ENCODE measurements at regions not wholly inside any gene's neighbourhood (a gene's known extent, or its start where the extent isn't known, plus 50 kb on each side); places are given as distances from the start of the nearest gene placed in this dataset.

GRCh38 chr9:694403-695154, 146.9 kb upstream of the DMRT1 start:
- Histone ChIP-seq H3K18ac (ENCODE audit: extremely low read depth, low read length) (no peak overlapping the region), H3K4me1 (replicated peaks in 1 of 4; ENCODE audit: control insufficient read depth in 3 of 4, insufficient read depth in 4 of 4, low read length in 3 of 4) (peaks cover 2 to 18% (median 13%) of the 10 kb centered on the region in 4 experiments; a peak in 5 of 7 replicates), H3K9ac (replicated peaks in 1 of 4; ENCODE audit: extremely low read depth in 1 of 4, low read depth in 3 of 4, low read length in 3 of 4) (no peak overlapping the region), H4K5ac (ENCODE audit: insufficient read length, low read depth, low read length) (no peak overlapping the region), H3K4me2 (ENCODE audit: insufficient read depth in 1 of 2, low read depth in 2 of 2, low read length in 2 of 2) (no peak overlapping the region), H3K4me3 (ENCODE audit: extremely low read depth in 1 of 4, insufficient read depth in 2 of 4, low read depth in 3 of 4, low read length in 4 of 4) (no peak overlapping the region), H3K36me3 (ENCODE audit: control insufficient read depth in 2 of 4, insufficient read depth in 4 of 4, low read length in 3 of 4) (no peaks in the 10 kb centered on the region), H3K9me3 (ENCODE audit: insufficient read depth in 2 of 2, low read depth in 1 of 2, low read length in 1 of 2) (no peaks in the 10 kb centered on the region), H3K14ac (ENCODE audit: insufficient read length) (no peak overlapping the region), H3K79me1 (ENCODE audit: low read depth, low read length) (no peaks in the 10 kb centered on the region), H3K4ac (replicated peaks; ENCODE audit: insufficient read length, low read depth, low read length) (no peak overlapping the region), H4K91ac (replicated peaks; ENCODE audit: insufficient read length, low read length) (no peak overlapping the region), H2AK5ac (ENCODE audit: low read depth, low read length) (no peak overlapping the region), H3K27me3 (replicated peaks in 1 of 4; ENCODE audit: control insufficient read depth in 3 of 4, extremely low read depth in 1 of 4, insufficient read depth in 3 of 4, low read length in 3 of 4) (no peaks in the 10 kb centered on the region), H2BK15ac (ENCODE audit: low read length) (no peak overlapping the region), H3K23me2 (ENCODE audit: low read depth, low read length) (no peaks in the 10 kb centered on the region), H2AFZ (ENCODE audit: low read length) (no peak overlapping the region), H3K79me2 (ENCODE audit: control insufficient read depth in 1 of 2, insufficient read depth in 2 of 2, low read length in 2 of 2) (no peaks in the 10 kb centered on the region), H3K56ac (replicated peaks; ENCODE audit: insufficient read length, low read depth, low read length) (no peak overlapping the region), H4K20me1 (replicated peaks in 1 of 2; ENCODE audit: control insufficient read depth in 1 of 2, insufficient read depth in 2 of 2, low read length in 2 of 2) (no peaks in the 10 kb centered on the region), H4K8ac (ENCODE audit: extremely low read depth, insufficient read depth, low read length) (no peak overlapping the region), H2BK12ac (ENCODE audit: low read depth, low read length) (no peak overlapping the region), H3K23ac (ENCODE audit: insufficient read length) (no peak overlapping the region), H2BK20ac (ENCODE audit: low read length) (no peak overlapping the region), H2BK120ac (replicated peaks; ENCODE audit: low read depth, low read length) (no peak overlapping the region), H3K27ac (ENCODE audit: low read depth, low read length) (no peak overlapping the region; the same call in 1 of the 2 replicates), H2BK5ac (ENCODE audit: low read depth, low read length) (no peak overlapping the region)
- CTCF ChIA-PET (ENCODE audit: partially characterized antibody): interaction anchor here (1.7 to 2.0 kb wide), 2 partner anchors 11 to 63 kb away, joined by 3 to 9 read pairs; no protein-coding TSS in a partner anchor
- WGBS, 2 experiments (ENCODE audit: extremely low coverage in 1 of 2, insufficient coverage in 1 of 2, insufficient read length in 1 of 2, insufficient replicate concordance in 2 of 2, low coverage in 1 of 2, low lambda C conversion rate in 2 of 2, missing lambda C conversion rate in 1 of 2): 93% methylated on average over 8 of the region's 8 CpGs; no CpG with 5 or more reads in 1 of the 2 experiments
- no peak for DNase-seq (ENCODE audit: low read depth in 1 of 2, low spot score in 2 of 2)
- no peak for FAIRE-seq
- POLR2A ChIA-PET (ENCODE audit: partially characterized antibody): no interaction called here

Data from H1 (cell line).